Peyer's patch (tissue), 4 donors: ENCODE measurements at regions not wholly inside any gene's neighbourhood (a gene's known extent, or its start where the extent isn't known, plus 50 kb on each side); places are given as distances from the start of the nearest gene placed in this dataset.

Source experiments
- DNase-seq, 3 donors: peaks; one replicate each; pipeline ENCODE4 v3.0.0-alpha.2; 2017 to 2019
- H3K27ac ChIP-seq, 4 donors: fragments of 200-600 bp; sonication (generic); one replicate each; pipeline ENCODE4 v1.5.1; 2016 to 2019
- H3K27me3 ChIP-seq, 2 donors: fragments of 200-600 bp; sonication (generic); one replicate each; pipeline ENCODE4 v1.5.1; 2019
- H3K36me3 ChIP-seq, 3 donors: fragments of 200-600 bp; sonication (generic); one replicate each; pipeline ENCODE4 v1.5.1; 2016 to 2019
- H3K4me1 ChIP-seq, 4 donors: fragments of 200-600 bp; sonication (generic); one replicate each; pipeline ENCODE4 v1.5.1; 2016 to 2019
- H3K4me3 ChIP-seq, 4 donors: fragments of 200-600 bp; sonication (generic); 1 replicate in 3 of 4; 2 replicates in 1 of 4; pipeline ENCODE4 v1.5.1; 2016 to 2019; ENCODE audit warnings: mild to moderate bottlenecking in 1 of 4
- H3K9me3 ChIP-seq, 4 donors: fragments of 200-600 bp; sonication (generic); one replicate each; pipeline ENCODE4 v1.5.1; 2016 to 2019; ENCODE audit warnings: mild to moderate bottlenecking in 1 of 4
- CTCF ChIP-seq, 6 experiments: fragments of 450-650 bp in 4 of 6; fragments of 200-600 bp in 2 of 6; sonication (generic) in 1 of 6; IDR thresholded peaks; one replicate each; pipeline ENCODE4 v1.5.1; 2017 to 2019; ENCODE audit warnings: antibody characterized with exemption in 6 of 6, mild to moderate bottlenecking in 3 of 6, moderate library complexity in 1 of 6
- POLR2A ChIP-seq, 2 donors: fragments of 450-650 bp; IDR thresholded peaks; one replicate each; pipeline ENCODE4 v1.5.1; 2017; ENCODE audit warnings: antibody characterized with exemption in 2 of 2, mild to moderate bottlenecking in 2 of 2, moderate library complexity in 2 of 2

- no peak for TF ChIP-seq CTCF (IDR thresholded peaks at IDR 0.05)
- TF ChIP-seq POLR2A (IDR thresholded peaks at IDR 0.05), result no peak
- Histone ChIP-seq H3K4me3 (no peak overlapping the region), H3K36me3 (no peaks in the 10 kb centered on the region), H3K27ac (no peak overlapping the region), H3K4me1 (no peaks in the 10 kb centered on the region), H3K27me3 (no peaks in the 10 kb centered on the region), H3K9me3 (no peaks in the 10 kb centered on the region)
- DNase-seq, result no peak
Observed at GRCh38 chr15:96043591-96044171, 286.8 kb upstream of the NR2F2 start.

DNA sequence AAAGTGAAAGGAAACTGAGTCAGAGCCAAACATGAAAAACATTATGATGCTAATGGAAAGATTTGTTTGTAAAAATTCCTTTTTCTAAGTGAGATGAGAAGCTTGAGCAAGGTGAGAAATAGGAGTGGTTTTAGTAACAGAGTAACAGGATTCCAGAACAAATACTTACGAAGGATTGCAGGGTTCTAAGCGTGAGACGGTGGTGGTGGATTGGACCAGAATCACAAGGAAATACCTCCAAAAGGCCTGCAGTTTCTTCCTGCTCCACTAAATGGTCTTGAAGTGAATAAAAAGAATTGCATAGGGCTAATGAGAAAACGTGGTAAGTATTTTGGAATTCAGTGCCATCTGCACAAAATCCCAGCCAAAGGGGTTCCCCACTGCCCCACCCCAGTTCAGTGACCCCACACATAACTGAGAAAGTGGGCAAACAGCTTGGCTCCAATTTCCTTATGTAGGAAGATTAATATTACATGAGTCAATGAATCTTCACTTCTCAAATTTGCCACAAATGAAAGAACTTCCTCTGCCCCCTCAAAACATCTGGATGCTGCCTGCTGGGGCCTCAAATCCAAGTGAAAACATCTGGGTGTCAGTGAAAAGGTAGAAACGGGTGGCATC lies 283.8 kb upstream of the NR2F2 start:
- TF ChIP-seq POLR2A (IDR thresholded peaks at IDR 0.05), result no peak
- no peak for TF ChIP-seq CTCF (IDR thresholded peaks at IDR 0.05)
- no peaks in the 10 kb centered on the region for H3K4me1 ChIP-seq
- H3K27me3 ChIP-seq, result no peaks in the 10 kb centered on the region
- no peaks in the 10 kb centered on the region for H3K36me3 ChIP-seq
- DNase-seq, result no peak
- no peak overlapping the region for H3K4me3 ChIP-seq
- no peak overlapping the region for H3K27ac ChIP-seq
- no peaks in the 10 kb centered on the region for H3K9me3 ChIP-seq

- no peak for DNase-seq
- H3K27me3 ChIP-seq, result no peaks in the 10 kb centered on the region
- no peak overlapping the region for H3K4me3 ChIP-seq
- no peak overlapping the region for H3K27ac ChIP-seq
- H3K9me3 ChIP-seq, result no peaks in the 10 kb centered on the region
- no peaks in the 10 kb centered on the region for H3K4me1 ChIP-seq
- TF ChIP-seq CTCF (IDR thresholded peaks at IDR 0.05), result no peak
- TF ChIP-seq POLR2A (IDR thresholded peaks at IDR 0.05), result no peak
- no peaks in the 10 kb centered on the region for H3K36me3 ChIP-seq
Observed at GRCh38 chr15:96047255-96047931, 283.1 kb upstream of the NR2F2 start.

- Histone ChIP-seq H3K9me3 (no peaks in the 10 kb centered on the region), H3K36me3 (no peaks in the 10 kb centered on the region), H3K4me3 (no peak overlapping the region), H3K4me1 (peaks cover 0 to 14% (median 0%) of the 10 kb centered on the region in 4 donors), H3K27ac (no peak overlapping the region), H3K27me3 (no peaks in the 10 kb centered on the region)
- no peak for DNase-seq
- TF ChIP-seq POLR2A (IDR thresholded peaks at IDR 0.05), result no peak
- no peak for TF ChIP-seq CTCF (IDR thresholded peaks at IDR 0.05)
Observed at GRCh38 chr15:96049323-96049722, 281.2 kb upstream of the NR2F2 start.

DNA sequence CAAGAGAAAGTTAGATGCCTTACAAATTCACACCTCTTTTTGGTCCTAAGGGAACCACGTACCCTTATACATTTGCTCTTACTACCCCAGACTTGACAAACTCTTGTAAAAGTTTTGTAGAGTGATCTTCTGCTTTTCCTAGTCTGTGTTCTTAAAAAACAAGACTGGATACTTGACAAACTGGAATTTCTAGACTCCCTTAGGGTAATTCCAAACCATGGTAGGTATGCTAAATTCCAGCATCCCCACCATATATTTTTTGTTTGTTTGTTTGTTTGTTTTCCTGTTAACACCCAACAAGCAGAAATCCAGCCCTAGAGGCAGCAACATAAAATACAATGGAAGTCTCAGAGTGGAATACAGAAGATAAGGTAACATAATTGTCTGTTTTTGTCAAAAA lies 280.7 kb upstream of the NR2F2 start:
- TF ChIP-seq POLR2A (IDR thresholded peaks at IDR 0.05), result no peak

DNA sequence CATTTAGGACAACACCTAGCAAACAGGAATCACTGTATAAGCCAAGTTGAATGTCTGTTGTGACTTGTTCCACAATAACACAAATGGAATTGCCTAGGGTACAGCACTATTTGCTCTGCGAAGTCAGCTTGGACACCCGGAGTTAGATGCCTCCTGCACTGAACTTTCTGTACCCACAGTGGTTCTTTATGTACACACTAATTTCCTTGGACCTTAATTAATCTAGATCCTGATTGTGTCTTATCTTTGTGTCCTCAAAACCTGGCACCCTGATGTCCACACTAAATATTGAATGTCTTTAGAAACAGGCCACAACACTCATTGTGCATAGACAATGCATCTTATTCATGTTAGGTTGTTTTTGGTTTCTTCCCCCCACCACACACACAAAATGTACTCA lies 278.9 kb upstream of the NR2F2 start:
- H3K4me3 ChIP-seq, result no peak overlapping the region
- peaks cover 0 to 14% (median 0%) of the 10 kb centered on the region in 4 donors for H3K4me1 ChIP-seq
- H3K9me3 ChIP-seq, result no peaks in the 10 kb centered on the region
- no peaks in the 10 kb centered on the region for H3K27me3 ChIP-seq
- no peaks in the 10 kb centered on the region for H3K36me3 ChIP-seq
- TF ChIP-seq POLR2A (IDR thresholded peaks at IDR 0.05), result no peak
- TF ChIP-seq CTCF (IDR thresholded peaks at IDR 0.05), result no peak
- DNase-seq, result no peak
- no peak overlapping the region for H3K27ac ChIP-seq

More for the DNA sequence above, 280.7 kb upstream of the NR2F2 start:
- no peak for DNase-seq
- no peak overlapping the region for H3K4me3 ChIP-seq
- H3K27me3 ChIP-seq, result no peaks in the 10 kb centered on the region
- no peak overlapping the region for H3K27ac ChIP-seq
- H3K36me3 ChIP-seq, result no peaks in the 10 kb centered on the region
- no peaks in the 10 kb centered on the region for H3K9me3 ChIP-seq
- peaks cover 0 to 14% (median 0%) of the 10 kb centered on the region in 4 donors for H3K4me1 ChIP-seq
